Right cardiac atrium (tissue), 5 donors: ENCODE measurements at regions not wholly inside any gene's neighbourhood (a gene's known extent, or its start where the extent isn't known, plus 50 kb on each side); places are given as distances from the start of the nearest gene placed in this dataset.
A peak's percentile ranks its signal among the peaks of the same experiment; 100 is the strongest.
"Not testable (repeated sequence)": the region's sequence is repeated elsewhere in the genome, so short reads cannot be mapped to it uniquely, and the experiment has no call there.

Experiments
- ATAC-seq, 2 donors: fragments of 200-7000 bp; cut with Tn5 transposase; one replicate each; pipeline versions ENCODE4 v1.8.0 to v1.9.1; 2020; ENCODE audit warnings: moderate library complexity in 2 of 2, mild to moderate bottlenecking in 1 of 2
- DNase-seq, 3 donors: peaks; one replicate each; pipeline ENCODE4 v3.0.0-alpha.2; 2020
- H3K27ac ChIP-seq: one replicate; pipeline ENCODE4 v1.5.1; 2013; ENCODE audit warnings: mild to moderate bottlenecking, low read length, control low read depth, moderate library complexity
- H3K27me3 ChIP-seq: one replicate; pipeline ENCODE4 v1.6.1; 2013; ENCODE audit not compliant: control insufficient read depth, insufficient read depth
- H3K4me1 ChIP-seq: one replicate; pipeline ENCODE4 v1.6.1; 2013; ENCODE audit warnings: low read length; ENCODE audit not compliant: control insufficient read depth, insufficient read depth
- H3K4me3 ChIP-seq: one replicate; pipeline ENCODE4 v1.5.1; 2013; ENCODE audit warnings: low read length, control low read depth
- H3K9me3 ChIP-seq: one replicate; pipeline ENCODE4 v1.6.1; 2013; ENCODE audit warnings: low read length; ENCODE audit not compliant: control insufficient read depth
- WGBS: extraction: QIAGEN DNeasy Blood & Tissue Kit; methylation state at CpG from one replicate; pipeline ENCODE4 v1.1.7; 2013; 5-methylcytosine and 5-hydroxymethylcytosine counted together
- intact Hi-C, 4 donors: fragments of 100-400 bp; cut with DNase I; formaldehyde crosslinking; loops; one replicate each; pipeline versions ENCODE4 v1.11.0 to v1.14.0; 2022 to 2023
- donor health status: healthy with polysubstance abuse.
- donor health status: DM: no; HTN: yes; CAD: no.
- donor health status: DM: no; HTN: no; CAD: no.
- donor health status: DM: no; HTN: yes; CAD: no; lungs with severe emphysema.
- donor health status: DM: yes; HTN: yes; CAD: no.

DNA sequence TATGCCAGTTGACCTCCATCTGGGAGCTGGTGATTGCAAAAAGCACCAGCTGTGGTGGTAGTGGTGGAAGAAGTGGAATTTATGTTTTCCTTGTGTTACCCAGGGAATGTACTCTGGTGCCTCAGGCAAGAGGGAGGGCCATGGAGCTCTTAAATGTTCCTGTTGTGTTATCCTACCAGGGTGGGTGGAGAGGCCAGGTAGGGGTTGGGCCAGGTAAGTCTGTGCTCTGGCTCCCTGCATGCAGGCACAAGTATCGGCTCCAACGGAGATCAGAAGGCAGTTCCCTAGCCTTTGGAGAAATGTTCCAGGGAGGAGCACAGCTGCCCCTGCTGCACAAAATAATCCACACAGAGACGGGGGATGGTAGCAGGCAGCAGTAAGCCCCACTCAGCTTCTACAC, 419.3 kb upstream of the EYS start:
- no peak overlapping the region for H3K4me3 ChIP-seq
- no peaks in the 10 kb centered on the region for H3K27me3 ChIP-seq
- WGBS, result 91% methylated on average over 3 of the region's 3 CpGs
- intact Hi-C loops, result no loop called here
- no peak overlapping the region for H3K27ac ChIP-seq
- DNase-seq (no peak), ATAC-seq (no peak)
- no peaks in the 10 kb centered on the region for H3K9me3 ChIP-seq
- H3K4me1 ChIP-seq, result no peaks in the 10 kb centered on the region

- Histone ChIP-seq H3K27ac (no peak overlapping the region), H3K4me1 (no peaks in the 10 kb centered on the region), H3K9me3 (no peaks in the 10 kb centered on the region), H3K4me3 (no peak overlapping the region), H3K27me3 (no peaks in the 10 kb centered on the region)
- ATAC-seq (no peak), DNase-seq (no peak)
- intact Hi-C loops, result no loop called here
- 27% methylated on average over 3 of the region's 3 CpGs for WGBS
Measured at GRCh38 chr6:66103954-66104353, 396.9 kb upstream of the EYS start.

DNA sequence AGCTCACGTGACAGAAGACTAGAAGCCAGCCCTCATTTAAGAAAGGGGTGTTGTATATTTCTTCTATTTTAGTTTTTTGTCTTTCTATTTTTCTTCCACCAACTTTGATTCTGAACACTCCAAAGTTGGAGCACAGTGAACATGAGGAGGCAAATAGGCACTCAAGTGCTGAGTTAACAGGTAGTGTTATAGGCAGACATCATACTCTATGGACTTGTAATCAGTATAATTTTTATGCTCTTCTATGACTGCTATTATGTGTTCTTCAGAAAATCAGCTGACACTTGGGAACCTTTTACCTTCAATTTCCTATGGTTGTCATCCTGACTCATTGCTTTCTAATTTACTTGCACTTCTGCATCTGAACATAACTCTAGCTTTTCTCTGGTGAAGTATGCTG, 396.3 kb upstream of the EYS start:
- intact Hi-C loops, result no loop called here
- 84% methylated on average over 1 of the region's 1 CpG for WGBS
- ATAC-seq (no peak), DNase-seq (no peak)
- Histone ChIP-seq H3K9me3 (no peaks in the 10 kb centered on the region), H3K4me3 (no peak overlapping the region), H3K27ac (no peak overlapping the region), H3K27me3 (no peaks in the 10 kb centered on the region), H3K4me1 (no peaks in the 10 kb centered on the region)

GRCh38 chr6:66096679-66097078, 389.7 kb upstream of the EYS start:
- no peaks in the 10 kb centered on the region for H3K27me3 ChIP-seq
- 93% methylated on average over 26 of the region's 26 CpGs for WGBS
- no peaks in the 10 kb centered on the region for H3K9me3 ChIP-seq
- no peak overlapping the region for H3K4me3 ChIP-seq
- peak; percentile 4 to 59 (median 39) for DNase-seq
- intact Hi-C loops, result no loop called here
- ATAC-seq, result no peak
- no peaks in the 10 kb centered on the region for H3K4me1 ChIP-seq
- no peak overlapping the region for H3K27ac ChIP-seq

DNA sequence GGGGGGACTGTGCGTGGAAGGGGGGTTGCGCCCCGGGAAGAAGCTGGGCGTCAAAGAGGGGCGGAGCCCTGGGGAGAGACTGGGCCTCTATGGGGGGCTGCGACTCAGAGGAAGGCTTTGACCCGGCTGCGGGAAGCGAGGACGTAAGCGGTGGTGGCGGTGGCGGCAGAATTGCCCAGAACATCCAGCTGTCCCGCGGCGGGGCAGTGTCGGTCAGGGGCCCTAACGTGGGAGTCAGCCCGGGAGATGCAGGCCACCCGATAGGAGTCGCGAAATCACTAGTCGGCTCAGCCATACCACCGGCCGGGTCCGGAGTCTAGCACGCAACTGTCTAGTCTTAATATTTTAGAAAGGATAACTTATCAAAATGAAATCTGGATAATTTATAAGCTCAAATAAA, 387.6 kb upstream of the EYS start:
- ATAC-seq, result no peak
- Histone ChIP-seq H3K27ac (no peak overlapping the region), H3K4me1 (no peaks in the 10 kb centered on the region), H3K27me3 (no peaks in the 10 kb centered on the region), H3K9me3 (no peaks in the 10 kb centered on the region), H3K4me3 (no peak overlapping the region)
- intact Hi-C loops, result no loop called here
- WGBS, result 97% methylated on average over 27 of the region's 27 CpGs
- peak in 2 of 3 donors; percentile 19 to 49 for DNase-seq

DNA sequence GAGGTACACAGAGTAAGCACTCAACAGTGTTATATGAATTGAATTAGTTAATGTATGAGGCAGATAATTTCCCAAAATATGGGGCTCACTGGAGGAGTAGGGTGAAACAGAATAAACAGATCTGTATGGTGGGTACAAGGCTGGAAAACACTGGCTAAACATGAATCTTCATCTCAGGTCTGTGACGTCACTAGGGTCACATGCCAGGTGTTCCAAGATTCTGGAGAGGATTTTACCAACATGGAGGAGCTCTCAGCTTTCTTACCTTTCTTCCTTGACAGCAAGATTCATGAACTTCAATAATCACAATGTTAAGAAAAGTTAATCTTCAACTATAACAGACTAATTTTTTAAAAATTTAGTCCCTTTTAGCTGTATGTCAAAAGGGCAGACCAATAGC, 385.3 kb upstream of the EYS start:
- WGBS, result 54% methylated on average over 1 of the region's 1 CpG
- H3K27me3 ChIP-seq, H3K4me3 ChIP-seq, H3K4me1 ChIP-seq, intact Hi-C loops, DNase-seq, H3K9me3 ChIP-seq, H3K27ac ChIP-seq, ATAC-seq: not testable (repeated sequence)

- ATAC-seq (no peak), DNase-seq (no peak)
- intact Hi-C loops, result no loop called here
- Histone ChIP-seq H3K4me1 (no peaks in the 10 kb centered on the region), H3K4me3 (no peak overlapping the region), H3K27me3 (no peaks in the 10 kb centered on the region), H3K27ac (no peak overlapping the region), H3K9me3 (no peaks in the 10 kb centered on the region)
Measured at GRCh38 chr6:66086532-66086931, 379.5 kb upstream of the EYS start.

GRCh38 chr6:66082914-66083313, 375.9 kb upstream of the EYS start:
- H3K9me3 ChIP-seq, result no peaks in the 10 kb centered on the region
- H3K27me3 ChIP-seq, result no peaks in the 10 kb centered on the region
- H3K4me1 ChIP-seq, result no peaks in the 10 kb centered on the region
- DNase-seq (no peak), ATAC-seq (no peak)
- H3K4me3 ChIP-seq, result no peak overlapping the region
- intact Hi-C loops, result no loop called here
- H3K27ac ChIP-seq, result no peak overlapping the region
- WGBS, result 90% methylated on average over 1 of the region's 1 CpG

GRCh38 chr6:66068907-66069306, 361.9 kb upstream of the EYS start:
- Histone ChIP-seq H3K9me3 (no peaks in the 10 kb centered on the region), H3K27me3 (no peaks in the 10 kb centered on the region), H3K27ac (no peak overlapping the region), H3K4me1 (no peaks in the 10 kb centered on the region), H3K4me3 (no peak overlapping the region)
- ATAC-seq (no peak), DNase-seq (no peak)
- intact Hi-C loops, result no loop called here

DNA sequence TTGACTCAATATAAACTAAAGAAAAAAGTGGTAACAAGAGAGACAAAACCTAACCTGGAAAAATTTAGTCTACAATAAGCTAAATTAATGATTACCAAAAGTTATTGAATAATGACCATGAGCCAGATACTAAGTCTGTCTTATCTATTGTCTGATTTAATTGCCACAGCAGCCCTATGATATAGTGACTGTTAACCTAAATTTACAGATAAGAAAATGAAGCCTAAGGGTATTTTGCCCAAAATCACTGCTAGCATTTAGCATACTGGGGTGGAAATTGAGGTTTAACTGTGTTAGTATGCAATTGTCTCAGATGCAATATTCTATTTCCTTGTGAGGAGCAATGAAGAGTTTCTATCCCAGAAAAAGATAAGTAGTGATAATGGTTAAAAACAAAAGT, 361.0 kb upstream of the EYS start:
- H3K4me1 ChIP-seq, result no peaks in the 10 kb centered on the region
- DNase-seq (no peak), ATAC-seq (no peak)
- no peaks in the 10 kb centered on the region for H3K27me3 ChIP-seq
- no peaks in the 10 kb centered on the region for H3K9me3 ChIP-seq
- intact Hi-C loops, result no loop called here
- H3K27ac ChIP-seq, result no peak overlapping the region
- no peak overlapping the region for H3K4me3 ChIP-seq

DNA sequence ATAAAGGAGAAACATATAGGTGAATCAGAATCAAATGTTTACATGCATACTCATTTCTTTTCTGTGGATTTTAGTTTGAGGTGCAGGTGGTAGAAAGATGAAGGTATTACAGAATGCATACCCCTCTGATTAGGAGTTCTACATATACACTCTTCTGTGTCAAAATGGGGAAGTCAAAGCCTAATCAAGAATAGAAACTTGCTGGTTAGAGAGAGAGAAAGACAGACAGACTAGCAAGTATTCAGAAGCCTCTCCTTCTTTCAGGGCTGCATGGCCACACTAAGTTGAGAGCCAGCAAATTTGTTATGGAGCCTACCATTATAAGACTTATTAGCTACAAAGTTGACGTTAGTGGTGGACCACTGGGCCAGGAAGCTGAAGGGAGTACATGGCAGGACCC, 358.3 kb upstream of the EYS start:
- ATAC-seq (no peak), DNase-seq (no peak)
- Histone ChIP-seq H3K4me1 (no peaks in the 10 kb centered on the region), H3K27ac (no peak overlapping the region), H3K27me3 (no peaks in the 10 kb centered on the region), H3K4me3 (no peak overlapping the region), H3K9me3 (no peaks in the 10 kb centered on the region)
- intact Hi-C loops, result no loop called here
- WGBS, result 90% methylated on average over 1 of the region's 1 CpG

GRCh38 chr6:66057034-66057433, 350.0 kb upstream of the EYS start:
- Histone ChIP-seq H3K9me3 (no peaks in the 10 kb centered on the region), H3K27ac (no peak overlapping the region), H3K27me3 (no peaks in the 10 kb centered on the region), H3K4me3 (no peak overlapping the region), H3K4me1 (no peaks in the 10 kb centered on the region)
- WGBS, result 91% methylated on average over 1 of the region's 1 CpG
- DNase-seq (no peak), ATAC-seq (no peak)
- intact Hi-C loops, result no loop called here
